ENCODE measurements at regions not wholly inside any gene's neighbourhood (a gene's known extent, or its start where the extent isn't known, plus 50 kb on each side); places are given as distances from the start of the nearest gene placed in this dataset.
"Not testable (repeated sequence)": the region's sequence is repeated elsewhere in the genome, so short reads cannot be mapped to it uniquely, and the experiment has no call there.

- WGBS, 2 donors (ENCODE audit: low coverage in 1 of 2) = 62 to 67% methylated on average over 1 of the region's 1 CpG
- no peaks in the 10 kb centered on the region for H3K4me1 ChIP-seq
- H3K4me3 ChIP-seq = no peak overlapping the region
- H3K36me3 ChIP-seq = no peaks in the 10 kb centered on the region
- no peak for DNase-seq
- no peak for TF ChIP-seq CTCF (IDR thresholded peaks at IDR 0.05)
- TF ChIP-seq EP300 (IDR thresholded peaks at IDR 0.05; ENCODE audit: low read depth) = no peak
- TF ChIP-seq POLR2AphosphoS5 (IDR thresholded peaks at IDR 0.05) = no peak
- no peak for TF ChIP-seq POLR2A (IDR thresholded peaks at IDR 0.05)
- intact Hi-C loops (cut with DNase I; ENCODE audit: low total_unique reads) = no loop called here
- no peaks in the 10 kb centered on the region for H3K9me3 ChIP-seq
- in situ Hi-C loops (cut with MboI; ENCODE audit: low pct_ligation_motif_present in 1 of 4, low pct_unique_long_range_greater_than_20kb in 1 of 4, low sequenced_read_pairs in 3 of 4) = no loop called here
- H3K27me3 ChIP-seq = peaks cover 4% of the 10 kb centered on the region
- no peak overlapping the region for H3K27ac ChIP-seq
Observed at GRCh38 chr20:24853916-24854315, 95.2 kb upstream of the CST7 start.

GRCh38 chr20:24855848-24856247 is 93.2 kb upstream of the CST7 start:
- H3K4me1 ChIP-seq = no peaks in the 10 kb centered on the region
- in situ Hi-C loops (cut with MboI; ENCODE audit: low pct_ligation_motif_present in 1 of 4, low pct_unique_long_range_greater_than_20kb in 1 of 4, low sequenced_read_pairs in 3 of 4) = no loop called here
- H3K36me3 ChIP-seq = no peaks in the 10 kb centered on the region
- intact Hi-C loops (cut with DNase I; ENCODE audit: low total_unique reads) = no loop called here
- 60% methylated on average over 1 of the region's 1 CpG; no CpG with 5 or more reads in 1 of the 2 donors for WGBS, 2 donors (ENCODE audit: low coverage in 1 of 2)
- H3K27me3 ChIP-seq = no peaks in the 10 kb centered on the region
- no peaks in the 10 kb centered on the region for H3K9me3 ChIP-seq
- no peak overlapping the region for H3K27ac ChIP-seq
- TF ChIP-seq CTCF (IDR thresholded peaks at IDR 0.05) (no peak), POLR2AphosphoS5 (IDR thresholded peaks at IDR 0.05) (no peak), EP300 (IDR thresholded peaks at IDR 0.05; ENCODE audit: low read depth) (no peak), POLR2A (IDR thresholded peaks at IDR 0.05) (no peak)
- no peak overlapping the region for H3K4me3 ChIP-seq
- DNase-seq = no peak

GRCh38 chr20:24858500-24858899 is 90.6 kb upstream of the CST7 start:
- intact Hi-C loops (cut with DNase I; ENCODE audit: low total_unique reads); H3K9me3 ChIP-seq; H3K4me1 ChIP-seq; in situ Hi-C loops (cut with MboI; ENCODE audit: low pct_ligation_motif_present in 1 of 4, low pct_unique_long_range_greater_than_20kb in 1 of 4, low sequenced_read_pairs in 3 of 4); H3K4me3 ChIP-seq; H3K36me3 ChIP-seq; DNase-seq; H3K27me3 ChIP-seq; H3K27ac ChIP-seq: not testable (repeated sequence)
- WGBS, 2 donors (ENCODE audit: low coverage in 1 of 2) = 65 to 86% methylated on average over 2 to 9 of the region's 9 CpGs

GRCh38 chr20:24859539-24859938 is 89.5 kb upstream of the CST7 start:
- DNase-seq = no peak
- no peak for TF ChIP-seq POLR2AphosphoS5 (IDR thresholded peaks at IDR 0.05)
- no peak for TF ChIP-seq POLR2A (IDR thresholded peaks at IDR 0.05)
- no peak for TF ChIP-seq CTCF (IDR thresholded peaks at IDR 0.05)
- no peak for TF ChIP-seq EP300 (IDR thresholded peaks at IDR 0.05; ENCODE audit: low read depth)
- 93 to 97% methylated on average over 6 to 8 of the region's 8 CpGs for WGBS, 2 donors (ENCODE audit: low coverage in 1 of 2)
- Histone ChIP-seq H3K27ac (no peak overlapping the region), H3K36me3 (no peaks in the 10 kb centered on the region), H3K4me3 (no peak overlapping the region), H3K4me1 (no peaks in the 10 kb centered on the region), H3K9me3 (peaks cover under 1% of the 10 kb centered on the region in 2 donors), H3K27me3 (no peaks in the 10 kb centered on the region)
- intact Hi-C loops (cut with DNase I; ENCODE audit: low total_unique reads) (no loop called here), in situ Hi-C loops (cut with MboI; ENCODE audit: low pct_ligation_motif_present in 1 of 4, low pct_unique_long_range_greater_than_20kb in 1 of 4, low sequenced_read_pairs in 3 of 4) (no loop called here)

GRCh38 chr20:24862186-24862585 is 86.9 kb upstream of the CST7 start:
- no peaks in the 10 kb centered on the region for H3K4me1 ChIP-seq
- TF ChIP-seq EP300 (IDR thresholded peaks at IDR 0.05; ENCODE audit: low read depth) (no peak), POLR2AphosphoS5 (IDR thresholded peaks at IDR 0.05) (no peak), CTCF (IDR thresholded peaks at IDR 0.05) (no peak), POLR2A (IDR thresholded peaks at IDR 0.05) (no peak)
- H3K4me3 ChIP-seq = no peak overlapping the region
- DNase-seq = no peak
- intact Hi-C loops (cut with DNase I; ENCODE audit: low total_unique reads) (no loop called here), in situ Hi-C loops (cut with MboI; ENCODE audit: low pct_ligation_motif_present in 1 of 4, low pct_unique_long_range_greater_than_20kb in 1 of 4, low sequenced_read_pairs in 3 of 4) (no loop called here)
- peaks cover 6% of the 10 kb centered on the region in 2 donors for H3K9me3 ChIP-seq
- 82% methylated on average over 4 of the region's 4 CpGs; no CpG with 5 or more reads in 1 of the 2 donors for WGBS, 2 donors (ENCODE audit: low coverage in 1 of 2)
- H3K36me3 ChIP-seq = no peaks in the 10 kb centered on the region
- H3K27me3 ChIP-seq = no peaks in the 10 kb centered on the region
- H3K27ac ChIP-seq = no peak overlapping the region

All from transverse colon (tissue), 4 donors.